ENCODE measurements at regions not wholly inside any gene's neighbourhood (a gene's known extent, or its start where the extent isn't known, plus 50 kb on each side); places are given as distances from the start of the nearest gene placed in this dataset.

DNA sequence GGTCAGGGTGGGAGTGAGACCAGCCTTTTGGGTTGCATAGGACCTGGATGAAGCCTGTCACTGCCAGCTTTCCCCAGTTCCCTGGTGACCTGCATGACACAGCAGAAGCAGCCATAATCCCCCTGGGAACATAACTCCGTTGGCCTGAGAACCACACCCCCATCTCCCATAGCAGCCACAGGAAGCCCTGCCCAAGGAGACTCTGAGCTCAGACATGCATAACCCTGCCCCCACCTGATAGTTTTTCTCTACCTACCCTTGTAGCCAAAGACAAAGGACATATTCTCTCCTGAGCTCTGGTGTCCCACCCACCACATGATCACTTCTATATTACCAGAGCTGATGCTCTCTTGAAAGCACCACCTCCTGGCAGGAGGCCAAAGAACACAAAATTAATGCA, 413.5 kb upstream of the HTR2A start:
- DNase-seq: no peak

DNA sequence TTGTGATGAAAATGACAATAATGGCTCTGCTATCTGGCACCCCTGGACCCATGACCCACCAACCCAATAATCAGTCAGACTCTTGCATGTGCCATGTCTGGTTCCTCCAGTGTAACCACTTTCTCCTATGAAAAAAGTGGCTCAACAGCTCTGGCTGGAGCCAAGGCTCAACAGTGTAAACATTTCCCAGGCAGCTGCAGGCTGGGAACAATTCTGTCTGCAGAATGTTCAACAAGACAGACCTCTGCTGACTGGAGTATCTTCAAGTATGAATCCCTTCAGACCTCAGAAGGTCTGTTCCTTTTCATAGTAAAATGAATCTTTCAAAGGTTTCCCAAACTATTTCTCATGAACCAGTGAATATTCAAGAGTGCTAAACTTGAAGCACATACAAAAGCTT, 410.1 kb upstream of the HTR2A start:
- DNase-seq: no peak

DNA sequence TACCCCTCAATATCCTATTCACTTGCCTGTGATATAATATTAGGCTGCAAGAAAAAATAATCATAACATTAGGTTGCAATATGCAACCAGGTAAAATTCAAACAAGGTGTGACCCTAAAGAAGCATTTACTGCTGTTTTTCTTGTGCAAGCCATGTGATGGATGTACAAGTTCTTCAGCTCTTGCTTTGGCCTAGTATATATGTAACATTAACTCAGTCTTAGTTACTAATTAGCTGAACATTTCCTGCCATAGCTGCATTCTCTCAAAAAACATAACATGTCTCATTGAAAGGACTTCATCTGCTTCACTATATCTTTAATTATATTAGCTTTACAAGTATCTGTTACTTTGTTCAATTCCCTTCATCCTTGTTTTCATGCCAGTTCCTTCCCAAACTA, 406.8 kb upstream of the HTR2A start:
- DNase-seq: no peak

DNA sequence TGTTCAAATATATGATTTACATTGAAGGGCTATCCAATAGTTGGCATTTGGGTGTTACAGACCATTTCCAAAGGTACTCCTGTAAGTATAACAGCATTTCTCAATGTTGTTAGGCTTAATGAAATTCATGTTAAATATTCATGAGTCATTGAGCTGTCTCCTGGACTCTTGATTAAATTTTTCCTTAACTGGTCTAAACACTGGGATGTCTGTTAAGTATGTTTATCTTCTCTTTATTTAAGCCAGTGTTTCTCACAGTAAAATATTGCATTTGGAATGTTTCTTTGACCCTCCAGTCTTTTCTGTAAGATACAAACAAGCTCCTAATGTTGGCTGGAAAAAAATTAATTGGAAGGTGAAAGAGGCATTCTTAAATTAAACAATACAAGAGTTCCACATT, 402.5 kb upstream of the HTR2A start:
- no peak for DNase-seq

DNA sequence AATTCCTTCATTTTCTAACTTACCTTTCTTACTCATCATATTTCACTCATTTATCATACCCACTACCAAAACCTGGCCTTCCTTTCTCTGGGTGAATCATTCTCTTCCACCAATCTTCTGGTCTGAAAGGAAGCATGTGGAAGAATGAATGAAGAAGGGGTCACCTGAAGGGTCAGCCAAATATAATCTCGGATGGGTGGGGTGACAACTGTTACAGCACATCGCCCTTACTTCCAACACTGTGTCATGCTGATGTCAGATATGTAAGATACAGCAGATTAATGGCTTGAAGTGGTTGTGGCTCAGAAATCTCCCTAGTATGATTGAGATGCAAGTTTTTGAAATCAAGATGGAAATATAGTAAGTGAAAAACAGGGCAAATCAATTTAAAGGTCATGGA, 401.7 kb upstream of the HTR2A start:
- no peak for DNase-seq

DNA sequence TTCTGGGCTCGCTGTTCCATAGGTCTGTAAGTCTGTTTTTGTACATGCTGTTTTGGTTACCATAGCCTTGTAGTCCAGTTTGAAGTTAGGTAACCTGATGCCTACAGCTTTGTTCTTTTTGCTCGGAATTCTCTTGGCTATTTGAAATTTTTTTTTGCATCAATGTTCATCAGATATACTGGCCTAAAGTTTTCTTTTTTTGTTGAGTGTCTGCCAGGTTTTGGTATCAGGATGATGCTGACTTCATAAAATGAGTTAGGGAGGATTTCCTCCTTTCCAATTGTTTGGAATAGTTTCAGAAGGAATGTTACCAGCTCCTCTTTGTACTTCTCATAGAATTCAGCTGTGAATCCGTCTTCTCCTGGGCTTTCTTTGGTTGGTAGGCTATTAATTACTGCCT, 397.8 kb upstream of the HTR2A start:
- DNase-seq: no peak

DNA sequence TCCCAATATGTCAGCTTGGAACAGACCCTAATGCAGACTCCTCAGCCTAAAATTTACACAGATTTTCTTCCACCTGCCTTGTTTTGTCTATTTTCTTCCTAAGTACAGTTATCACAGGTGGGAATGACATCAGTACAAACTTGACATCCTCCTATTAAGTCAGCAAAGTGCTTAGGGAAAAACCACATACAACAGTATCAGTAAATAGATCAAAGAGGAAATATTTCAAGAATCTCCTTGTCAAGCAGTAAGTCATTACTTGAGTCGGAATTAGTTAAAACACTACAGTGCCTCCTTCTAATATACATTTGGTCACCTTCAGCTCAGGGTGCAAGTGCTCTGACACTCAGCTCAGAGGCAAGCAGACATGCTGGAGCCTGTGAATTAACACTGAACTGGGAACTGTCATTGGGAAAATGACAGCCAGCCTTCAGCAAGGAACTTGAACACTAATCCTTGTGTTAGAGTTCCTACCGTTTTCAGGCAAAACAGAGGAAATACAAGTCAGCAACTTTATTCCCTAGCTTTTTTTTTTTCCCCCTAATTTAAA, 394.3 kb upstream of the HTR2A start:
- DNase-seq: no peak

DNA sequence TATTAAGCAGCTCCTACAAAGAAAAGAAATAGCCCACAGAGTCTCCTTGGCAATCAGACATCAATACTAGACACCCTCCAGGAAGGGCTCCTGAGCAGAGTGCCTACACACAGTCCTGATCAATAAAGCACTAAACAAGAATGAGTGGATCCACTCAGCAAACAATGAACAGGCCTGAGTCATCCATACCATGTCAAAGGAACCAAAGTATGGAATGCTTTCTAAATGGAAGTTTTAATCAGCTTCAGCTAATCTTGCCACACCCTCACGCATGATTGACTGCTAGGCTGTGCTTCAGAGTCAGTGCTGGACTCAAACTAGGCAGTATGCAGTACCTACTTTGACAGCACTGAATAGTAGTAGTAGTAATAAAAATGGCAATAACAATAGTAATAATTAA, 392.7 kb upstream of the HTR2A start:
- DNase-seq: no peak

DNA sequence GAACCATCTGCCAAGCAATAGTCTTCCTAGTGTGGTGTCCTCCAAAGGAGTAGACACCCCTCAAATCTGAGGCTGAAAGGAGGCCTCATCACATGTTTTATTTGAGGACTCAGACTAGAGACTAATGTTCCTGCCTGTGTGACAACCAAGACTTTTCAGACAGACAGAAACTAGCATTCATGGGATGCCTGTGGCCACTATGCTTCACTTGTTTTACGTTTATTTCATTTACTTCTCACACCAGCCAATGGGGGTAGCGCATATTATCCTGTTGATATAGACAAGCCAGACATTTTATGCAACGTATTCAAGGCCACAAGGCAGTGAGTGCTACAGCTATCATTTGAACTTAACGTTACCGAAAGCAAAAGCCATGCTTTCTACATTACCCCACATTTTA, 391.7 kb upstream of the HTR2A start:
- no peak for DNase-seq

DNA sequence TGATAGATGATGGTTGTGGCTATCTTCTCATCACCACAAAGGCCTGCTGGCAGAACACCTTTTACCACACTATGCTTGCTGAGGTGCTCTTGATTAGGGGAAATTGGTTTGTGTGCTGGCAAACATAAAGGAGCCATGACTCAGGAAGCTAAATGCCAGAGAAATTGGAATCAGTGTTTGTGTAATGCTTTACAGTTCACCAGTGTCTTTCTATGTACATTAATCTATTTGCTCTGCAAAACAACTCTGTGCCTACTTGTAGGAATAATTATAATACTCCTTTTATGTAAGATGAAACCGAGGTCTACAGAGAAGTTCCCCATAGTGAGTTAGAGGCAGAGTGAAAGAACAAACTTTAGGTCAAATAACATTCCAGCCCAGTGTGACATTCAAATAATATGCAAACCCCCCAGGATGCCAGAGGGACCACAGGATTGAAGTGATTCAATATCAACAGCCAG, 390.5 kb upstream of the HTR2A start:
- no peak for DNase-seq

DNA sequence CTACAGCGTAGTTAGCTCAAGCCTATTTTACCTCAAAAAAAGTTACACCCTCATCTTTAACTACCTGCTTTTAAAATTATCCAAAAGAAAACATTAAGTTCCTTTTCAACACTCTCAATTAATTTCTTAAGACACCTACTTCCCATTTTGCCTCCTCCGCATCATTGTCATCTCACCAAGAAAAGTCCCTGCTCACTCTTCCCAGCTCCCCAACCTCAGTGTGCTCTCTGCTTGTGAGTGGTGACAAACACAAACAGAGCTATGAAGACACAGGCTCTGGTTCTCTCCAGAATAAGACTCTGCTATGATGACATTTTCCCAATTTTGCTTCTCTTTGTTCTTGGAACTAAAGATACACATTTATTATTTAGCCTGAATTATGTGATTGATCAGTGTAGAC, 385.1 kb upstream of the HTR2A start:
- DNase-seq: no peak

DNA sequence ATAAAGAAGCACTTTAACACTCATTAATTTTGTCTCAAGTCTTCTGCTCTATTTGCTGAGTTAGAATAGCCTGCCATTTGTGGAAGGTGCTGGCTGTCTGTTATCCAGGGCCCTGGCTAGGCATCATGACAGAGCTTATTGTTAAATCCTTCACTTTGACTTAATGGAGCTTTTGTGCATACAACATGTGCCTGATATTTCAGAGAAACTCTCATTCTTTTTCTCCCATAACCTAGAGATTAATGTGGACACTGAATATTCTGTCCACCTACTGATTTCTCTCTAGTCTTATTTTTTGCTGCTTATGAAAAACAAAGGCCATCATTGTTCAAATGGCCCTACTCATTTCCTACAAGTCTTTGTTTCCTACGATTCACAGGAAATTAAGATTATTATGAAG, 383.1 kb upstream of the HTR2A start:
- DNase-seq: no peak

DNA sequence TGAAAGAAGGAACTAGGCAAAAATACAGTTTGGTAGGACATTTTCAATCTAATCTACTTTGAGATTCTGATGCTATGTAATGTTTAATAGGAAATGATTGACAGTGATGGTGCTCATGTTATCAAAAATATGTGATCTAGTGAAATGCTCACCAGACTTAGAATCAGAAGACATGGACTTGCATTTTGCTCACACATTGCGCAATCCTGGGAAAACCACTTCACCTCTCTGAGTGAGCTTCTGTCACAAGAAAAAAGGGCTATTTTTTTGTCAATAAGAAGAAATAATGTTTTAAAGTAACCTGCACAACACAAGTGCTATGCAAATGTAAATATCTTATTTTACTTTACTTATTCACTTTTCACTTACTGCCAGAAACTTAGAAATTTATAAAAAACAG, 380.9 kb upstream of the HTR2A start:
- DNase-seq: no peak

DNA sequence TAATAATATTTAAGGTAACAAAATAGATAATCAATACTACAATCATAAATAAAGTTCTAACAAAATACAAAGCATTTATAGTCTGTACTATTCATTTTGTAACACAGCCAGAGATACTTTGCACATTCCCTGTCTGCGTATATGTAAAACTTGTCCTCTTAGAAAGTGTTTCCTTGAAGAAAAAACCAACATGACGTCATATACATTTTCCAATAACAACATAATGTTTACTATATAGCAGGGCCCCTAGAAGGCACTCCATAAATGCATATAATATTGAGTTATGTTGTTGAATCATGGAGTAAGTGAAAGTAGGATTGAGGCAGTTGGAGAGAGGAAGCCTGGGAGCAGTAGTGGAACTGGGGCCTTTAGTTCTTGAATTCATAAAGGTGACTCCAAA, 371.4 kb upstream of the HTR2A start:
- DNase-seq: no peak

DNA sequence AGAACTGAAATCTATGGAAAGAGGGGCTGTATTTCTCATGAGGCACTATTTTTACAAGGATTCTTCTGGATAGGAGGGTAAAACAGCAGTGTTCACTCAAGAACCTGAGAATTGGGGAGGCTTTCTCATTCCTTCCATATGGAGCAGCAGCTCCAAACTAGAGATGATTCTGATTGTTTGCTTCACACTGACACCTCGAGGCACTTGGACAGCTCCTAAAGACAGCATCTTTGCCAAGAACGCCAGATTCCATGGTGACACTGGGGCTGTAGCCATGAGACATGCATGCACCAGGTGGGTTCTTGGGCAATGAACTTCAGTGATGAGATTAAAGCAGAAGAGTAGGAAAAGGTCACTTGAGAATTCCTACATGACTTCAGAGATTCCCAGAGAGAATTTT, 361.5 kb upstream of the HTR2A start:
- no peak for DNase-seq

DNA sequence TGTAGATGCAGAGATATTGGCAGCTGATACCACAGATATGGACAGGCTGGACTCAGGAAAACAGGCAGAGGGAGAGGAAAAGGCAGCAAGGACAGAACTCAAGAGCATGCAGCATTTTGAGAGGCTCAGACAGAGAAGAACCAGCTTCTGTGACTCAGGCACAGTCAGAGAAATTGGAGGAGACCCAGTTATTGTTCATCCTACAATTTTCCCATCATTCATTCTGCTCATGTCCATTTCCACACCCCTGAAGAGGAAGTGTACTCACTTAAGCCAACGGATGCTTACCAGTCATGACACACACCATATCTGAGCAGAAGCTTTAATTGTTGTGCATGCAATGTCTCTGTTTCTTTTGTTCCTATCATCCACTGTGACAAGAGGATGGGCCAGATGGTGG, 359.8 kb upstream of the HTR2A start:
- no peak for DNase-seq

DNA sequence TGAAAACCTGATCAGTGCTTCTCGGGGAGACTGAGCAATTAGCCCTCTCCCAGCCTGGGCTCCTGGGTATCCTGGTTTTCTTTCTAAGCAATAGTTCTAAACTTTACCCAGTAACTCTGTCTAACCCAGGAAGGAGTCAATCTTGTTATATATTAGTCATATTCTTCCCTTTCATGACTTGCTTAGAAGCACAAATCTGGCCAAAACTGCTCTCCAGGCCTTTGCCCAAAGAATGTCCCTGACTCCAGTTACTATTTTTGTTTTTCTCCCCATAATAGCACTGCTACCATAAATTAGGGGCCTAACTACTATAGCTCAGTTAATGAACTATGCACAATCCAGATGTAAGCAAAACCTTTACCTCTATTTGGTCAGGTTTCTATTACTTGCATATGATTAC, 355.8 kb upstream of the HTR2A start:
- DNase-seq: no peak

DNA sequence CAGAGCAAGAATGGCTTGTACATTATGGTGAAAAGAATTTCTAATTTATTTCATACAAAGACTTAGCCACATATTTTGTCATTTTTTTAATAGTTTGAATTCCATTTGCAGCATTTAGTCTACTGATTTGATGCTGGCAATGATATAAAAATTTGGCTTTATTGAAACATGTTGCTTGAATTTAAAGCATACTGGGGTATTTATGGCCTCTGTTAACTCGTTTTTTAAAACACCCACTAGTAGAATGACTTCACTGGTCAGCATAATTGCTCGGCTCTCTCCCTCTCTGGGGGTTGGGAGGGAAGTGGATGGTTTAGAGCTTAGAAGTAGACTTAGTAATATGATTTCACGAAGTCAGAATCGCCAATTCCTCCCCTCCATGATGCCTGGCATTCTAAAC, 354.9 kb upstream of the HTR2A start:
- no peak for DNase-seq

DNA sequence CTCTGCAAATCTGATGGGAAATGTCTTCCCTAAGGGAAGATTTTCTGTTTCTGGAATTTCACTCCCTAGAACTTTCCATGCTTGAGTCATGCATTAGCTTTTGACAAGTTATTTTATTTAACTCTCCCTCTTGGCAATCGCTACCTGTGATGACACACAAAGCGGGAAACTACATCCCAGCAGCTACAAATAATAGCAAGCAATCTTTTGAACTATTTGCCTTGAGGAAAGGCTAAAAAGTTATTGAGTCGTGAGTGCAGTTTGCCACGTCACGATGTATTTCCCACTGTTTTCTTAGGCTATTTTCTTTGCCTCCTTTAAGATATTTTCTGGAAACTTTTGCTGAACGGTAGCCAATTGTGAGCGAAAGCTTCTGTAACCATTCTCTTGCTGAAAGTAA, 353.3 kb upstream of the HTR2A start:
- no peak for DNase-seq

DNA sequence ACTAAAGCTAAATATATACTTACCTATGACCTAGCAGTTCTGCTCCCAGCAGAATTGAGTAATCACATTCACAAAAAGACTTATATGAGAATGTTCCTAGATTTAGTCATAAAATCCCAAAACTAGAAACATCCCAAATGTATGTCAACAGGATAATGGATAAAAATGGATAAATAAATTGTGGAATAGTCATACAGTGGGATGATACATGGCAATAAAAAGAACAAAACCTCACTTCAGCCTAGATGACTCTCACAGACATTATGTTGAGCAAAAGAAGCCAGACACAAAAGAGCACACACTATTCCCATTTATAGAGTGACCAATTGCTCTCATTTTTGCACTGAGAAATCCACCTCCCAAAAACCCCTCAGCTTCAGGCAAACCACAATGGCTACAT, 352.4 kb upstream of the HTR2A start:
- no peak for DNase-seq

DNA sequence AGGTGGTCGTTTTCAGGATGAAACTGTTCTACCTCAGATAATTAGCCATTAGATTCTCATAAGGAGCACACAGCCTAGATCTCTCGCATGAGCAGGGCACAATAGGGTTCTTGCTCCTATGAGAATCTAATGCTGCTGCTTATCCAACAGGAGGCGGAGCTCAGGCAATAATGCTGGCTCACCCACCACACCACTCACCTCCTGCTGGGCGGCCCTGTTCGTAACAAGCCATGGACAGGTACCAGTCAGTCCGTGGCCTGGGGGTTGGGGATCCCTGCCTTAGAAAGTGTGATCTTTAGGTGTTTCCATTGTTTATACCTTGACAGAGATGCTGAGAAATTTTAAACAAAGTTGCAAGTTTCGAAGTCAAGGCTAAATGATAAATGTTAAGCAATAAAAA, 344.6 kb upstream of the HTR2A start:
- no peak for DNase-seq

DNA sequence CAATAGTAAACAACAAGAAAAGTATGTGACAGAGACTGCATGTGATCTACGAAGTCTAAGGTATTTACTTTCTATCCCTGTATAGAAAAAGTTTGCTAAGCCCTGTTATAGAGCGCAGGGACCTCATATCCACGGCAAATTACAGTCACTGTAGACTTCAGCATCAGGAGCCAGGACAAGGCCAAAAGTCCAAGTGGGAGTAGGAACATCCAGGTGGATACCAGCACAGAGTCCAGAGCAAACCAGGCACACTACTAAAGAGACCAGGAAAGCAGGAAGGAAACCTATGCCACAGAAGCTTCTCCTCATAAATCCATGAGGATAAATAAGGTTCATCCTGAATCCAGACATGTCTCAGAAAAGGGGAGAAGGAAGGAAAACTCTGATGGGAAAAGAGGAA, 342.2 kb upstream of the HTR2A start:
- no peak for DNase-seq

DNA sequence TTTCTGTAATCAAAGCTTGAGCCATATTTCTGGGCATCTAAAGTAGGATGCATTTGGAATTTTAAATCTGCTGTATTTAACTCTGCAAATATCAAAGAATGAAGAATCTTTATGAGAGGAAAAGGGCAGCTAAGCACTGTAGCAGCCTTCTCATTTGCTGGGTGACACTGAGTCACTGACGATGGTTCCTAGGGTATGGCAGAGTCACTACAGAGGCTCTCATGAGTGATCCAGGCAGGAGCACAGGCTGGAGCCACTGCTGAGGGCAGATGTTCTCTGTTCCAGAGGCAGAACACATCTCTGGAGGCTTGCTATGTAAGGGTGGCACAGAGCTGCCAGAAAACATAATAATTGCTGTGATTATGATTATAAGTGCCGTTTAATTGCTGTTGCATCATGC, 340.7 kb upstream of the HTR2A start:
- no peak for DNase-seq

DNA sequence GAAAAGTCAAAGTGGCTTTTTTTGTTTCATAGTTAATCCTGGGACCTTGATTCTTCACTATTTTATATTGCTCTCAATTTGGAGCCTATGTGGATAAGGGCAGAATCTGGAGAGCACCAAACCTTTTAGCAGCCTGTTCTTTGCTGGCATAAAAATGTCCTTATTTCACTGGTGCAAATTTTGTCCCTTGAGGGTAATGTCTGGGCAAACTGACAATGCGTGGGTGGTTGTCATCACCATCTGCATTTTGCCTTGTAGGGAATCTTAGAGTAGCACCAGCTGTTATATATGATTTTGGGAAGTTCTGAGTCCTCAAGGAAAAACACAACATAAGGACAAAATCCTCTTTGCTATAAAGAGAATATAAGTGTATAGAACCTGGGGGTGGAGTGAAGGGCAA, 336.9 kb upstream of the HTR2A start:
- DNase-seq: no peak

DNA sequence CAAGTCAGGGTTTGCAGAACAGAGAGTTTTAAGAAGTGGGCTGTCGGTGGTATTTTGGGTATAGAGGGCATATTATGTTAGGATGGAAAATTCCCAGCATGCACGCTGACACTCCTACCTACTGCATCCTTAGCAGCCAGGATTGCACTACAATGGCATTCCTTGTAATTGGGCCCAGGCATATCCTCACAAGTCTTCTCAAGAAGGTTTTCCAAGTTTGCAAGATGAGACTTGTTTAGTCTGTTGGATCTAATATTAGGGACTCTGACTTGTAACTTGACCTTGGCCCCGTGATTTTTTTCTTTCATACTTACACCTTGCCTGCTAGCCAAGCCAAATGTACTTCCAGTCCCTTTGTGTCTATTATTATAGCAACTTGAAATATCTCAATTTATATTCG, 335.7 kb upstream of the HTR2A start:
- no peak for DNase-seq

DNA sequence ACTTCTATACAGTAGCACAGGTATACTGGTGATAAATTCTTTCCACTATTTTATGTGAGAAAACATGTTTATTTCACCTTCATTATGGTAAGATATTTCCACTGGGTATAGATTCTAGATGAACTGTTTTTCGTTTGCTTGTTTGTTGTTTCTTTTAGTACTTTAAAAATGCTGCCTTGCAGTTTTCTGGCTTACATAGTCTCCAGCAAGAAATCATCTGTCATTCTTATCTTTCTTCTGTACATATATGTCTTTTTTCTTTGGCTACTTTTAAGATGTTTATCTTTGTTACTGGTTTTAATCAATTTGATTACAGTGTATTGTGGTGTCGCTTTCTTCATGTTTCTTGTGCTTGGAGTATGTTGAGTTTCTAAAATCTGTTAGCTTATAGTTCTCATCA, 333.3 kb upstream of the HTR2A start:
- DNase-seq: no peak

Data from CD4-positive, alpha-beta T cell treated with Interleukin-4 for 1 hour (primary cell).